ENCODE measurements at regions not wholly inside any gene's neighbourhood (a gene's known extent, or its start where the extent isn't known, plus 50 kb on each side); places are given as distances from the start of the nearest gene placed in this dataset.
A peak's percentile ranks its signal among the peaks of the same experiment; 100 is the strongest.

GRCh38 chr17:68148936-68149335 lies 98.9 kb upstream of the AMZ2 start:
- Histone ChIP-seq H2BK20ac (ENCODE audit: low read length) (no peak overlapping the region), H3K79me2 (ENCODE audit: control insufficient read depth in 1 of 2, insufficient read depth in 2 of 2, low read length in 2 of 2) (no peaks in the 10 kb centered on the region), H3K9me3 (ENCODE audit: insufficient read depth in 2 of 2, low read depth in 1 of 2, low read length in 1 of 2) (no peaks in the 10 kb centered on the region), H3K9ac (replicated peaks in 1 of 4; ENCODE audit: extremely low read depth in 1 of 4, low read depth in 3 of 4, low read length in 3 of 4) (no peak overlapping the region), H2BK120ac (replicated peaks; ENCODE audit: low read depth, low read length) (no peak overlapping the region), H3K36me3 (ENCODE audit: control insufficient read depth in 2 of 4, insufficient read depth in 4 of 4, low read length in 3 of 4) (no peaks in the 10 kb centered on the region), H3K27ac (ENCODE audit: low read depth, low read length) (no peak overlapping the region), H4K91ac (replicated peaks; ENCODE audit: insufficient read length, low read length) (no peak overlapping the region), H3K4me3 (ENCODE audit: extremely low read depth in 1 of 4, insufficient read depth in 2 of 4, low read depth in 3 of 4, low read length in 4 of 4) (no peak overlapping the region), H3K18ac (ENCODE audit: extremely low read depth, low read length) (no peak overlapping the region), H4K20me1 (replicated peaks in 1 of 2; ENCODE audit: control insufficient read depth in 1 of 2, insufficient read depth in 2 of 2, low read length in 2 of 2) (no peaks in the 10 kb centered on the region), H2BK15ac (ENCODE audit: low read length) (no peak overlapping the region), H3K56ac (replicated peaks; ENCODE audit: insufficient read length, low read depth, low read length) (no peak overlapping the region), H2BK5ac (ENCODE audit: low read depth, low read length) (no peak overlapping the region), H4K8ac (ENCODE audit: extremely low read depth, insufficient read depth, low read length) (no peak overlapping the region), H3K79me1 (ENCODE audit: low read depth, low read length) (no peaks in the 10 kb centered on the region), H3K4me2 (ENCODE audit: insufficient read depth in 1 of 2, low read depth in 2 of 2, low read length in 2 of 2) (no peak overlapping the region), H3K14ac (ENCODE audit: insufficient read length) (no peak overlapping the region), H3K27me3 (replicated peaks in 1 of 4; ENCODE audit: control insufficient read depth in 3 of 4, extremely low read depth in 1 of 4, insufficient read depth in 3 of 4, low read length in 3 of 4) (no peaks in the 10 kb centered on the region), H3K23ac (ENCODE audit: insufficient read length) (no peak overlapping the region), H2AFZ (ENCODE audit: low read length) (no peak overlapping the region), H3K23me2 (ENCODE audit: low read depth, low read length) (no peaks in the 10 kb centered on the region), H3K4me1 (replicated peaks in 1 of 4; ENCODE audit: control insufficient read depth in 3 of 4, insufficient read depth in 4 of 4, low read length in 3 of 4) (no peaks in the 10 kb centered on the region), H4K5ac (ENCODE audit: insufficient read length, low read depth, low read length) (no peak overlapping the region), H3K4ac (replicated peaks; ENCODE audit: insufficient read length, low read depth, low read length) (no peak overlapping the region), H2AK5ac (ENCODE audit: low read depth, low read length) (no peak overlapping the region), H2BK12ac (ENCODE audit: low read depth, low read length) (no peak overlapping the region)
- FAIRE-seq (no peak), DNase-seq (ENCODE audit: low read depth in 1 of 2, low spot score in 2 of 2) (peak in 1 of 2 experiments; percentile 10)
- no peak for TF ChIP-seq TAF1 (IDR thresholded peaks at IDR 0.05; ENCODE audit: low read depth, low read length)
- no peak for TF ChIP-seq SIN3A (conservative IDR thresholded peaks at IDR 0.05 in 1 of 2, IDR thresholded peaks at IDR 0.05 in 1 of 2; ENCODE audit: low read depth in 1 of 2, low read length in 2 of 2)
- TF ChIP-seq, protein P1, sequence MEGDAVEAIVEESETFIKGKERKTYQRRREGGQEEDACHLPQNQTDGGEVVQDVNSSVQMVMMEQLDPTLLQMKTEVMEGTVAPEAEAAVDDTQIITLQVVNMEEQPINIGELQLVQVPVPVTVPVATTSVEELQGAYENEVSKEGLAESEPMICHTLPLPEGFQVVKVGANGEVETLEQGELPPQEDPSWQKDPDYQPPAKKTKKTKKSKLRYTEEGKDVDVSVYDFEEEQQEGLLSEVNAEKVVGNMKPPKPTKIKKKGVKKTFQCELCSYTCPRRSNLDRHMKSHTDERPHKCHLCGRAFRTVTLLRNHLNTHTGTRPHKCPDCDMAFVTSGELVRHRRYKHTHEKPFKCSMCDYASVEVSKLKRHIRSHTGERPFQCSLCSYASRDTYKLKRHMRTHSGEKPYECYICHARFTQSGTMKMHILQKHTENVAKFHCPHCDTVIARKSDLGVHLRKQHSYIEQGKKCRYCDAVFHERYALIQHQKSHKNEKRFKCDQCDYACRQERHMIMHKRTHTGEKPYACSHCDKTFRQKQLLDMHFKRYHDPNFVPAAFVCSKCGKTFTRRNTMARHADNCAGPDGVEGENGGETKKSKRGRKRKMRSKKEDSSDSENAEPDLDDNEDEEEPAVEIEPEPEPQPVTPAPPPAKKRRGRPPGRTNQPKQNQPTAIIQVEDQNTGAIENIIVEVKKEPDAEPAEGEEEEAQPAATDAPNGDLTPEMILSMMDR (IDR thresholded peaks at IDR 0.05; ENCODE audit: control extremely low read depth in 1 of 3, insufficient read depth in 1 of 3, low read depth in 1 of 3, low read length in 3 of 3), result no peak
- no peak for TF ChIP-seq KDM4A (IDR thresholded peaks at IDR 0.05; ENCODE audit: low read depth, low read length, severe bottlenecking)
- no peak for TF ChIP-seq SP2 (IDR thresholded peaks at IDR 0.05; ENCODE audit: low read length)
- TF ChIP-seq TBP (IDR thresholded peaks at IDR 0.05; ENCODE audit: low read depth, low read length), result no peak
- no peak for TF ChIP-seq FOSL1 (IDR thresholded peaks at IDR 0.05; ENCODE audit: insufficient read depth, low read depth, low read length)
- TF ChIP-seq CTBP2 (IDR thresholded peaks at IDR 0.05; ENCODE audit: borderline replicate concordance, insufficient read depth, insufficient read length, low read length), result no peak
- TF ChIP-seq CHD1 (IDR thresholded peaks at IDR 0.05; ENCODE audit: low read depth, low read length), result no peak
- TF ChIP-seq, protein P2, sequence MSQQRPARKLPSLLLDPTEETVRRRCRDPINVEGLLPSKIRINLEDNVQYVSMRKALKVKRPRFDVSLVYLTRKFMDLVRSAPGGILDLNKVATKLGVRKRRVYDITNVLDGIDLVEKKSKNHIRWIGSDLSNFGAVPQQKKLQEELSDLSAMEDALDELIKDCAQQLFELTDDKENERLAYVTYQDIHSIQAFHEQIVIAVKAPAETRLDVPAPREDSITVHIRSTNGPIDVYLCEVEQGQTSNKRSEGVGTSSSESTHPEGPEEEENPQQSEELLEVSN (IDR thresholded peaks at IDR 0.05), result no peak
- WGBS, 2 experiments (ENCODE audit: extremely low coverage in 1 of 2, insufficient coverage in 1 of 2, insufficient read length in 1 of 2, insufficient replicate concordance in 2 of 2, low coverage in 1 of 2, low lambda C conversion rate in 2 of 2, missing lambda C conversion rate in 1 of 2), result 90% methylated on average over 3 of the region's 3 CpGs; no CpG with 5 or more reads in 1 of the 2 experiments
- ChIA-PET CTCF (ENCODE audit: partially characterized antibody) (no interaction called here), POLR2A (ENCODE audit: partially characterized antibody) (interaction anchor here (1.2 kb wide), 1 partner anchor 13 kb away, joined by 3 read pairs; no protein-coding TSS in a partner anchor)

Measured in H1 (cell line).